Stimulated activated naive CD4-positive, alpha-beta T cell (primary cell): ENCODE measurements at regions not wholly inside any gene's neighbourhood (a gene's known extent, or its start where the extent isn't known, plus 50 kb on each side); places are given as distances from the start of the nearest gene placed in this dataset.

Experiments used
- DNase-seq, 6 experiments: peaks; one replicate each; lab custom pipeline; 2025; lab: John Stamatoyannopoulos, UW

- no peak for DNase-seq
Observed at GRCh38 chr20:11355345-11355744, 562.3 kb upstream of the BTBD3 start.

- DNase-seq = no peak
Observed at GRCh38 chr20:11356061-11356460, 561.6 kb upstream of the BTBD3 start.

GRCh38 chr20:11362450-11362849, 555.2 kb upstream of the BTBD3 start:
- DNase-seq = no peak

GRCh38 chr20:11364736-11365135, 553.0 kb upstream of the BTBD3 start:
- no peak for DNase-seq

GRCh38 chr20:11366660-11367059, 551.0 kb upstream of the BTBD3 start:
- no peak for DNase-seq

GRCh38 chr20:11368499-11368898, 549.2 kb upstream of the BTBD3 start:
- DNase-seq = no peak

GRCh38 chr20:11368965-11369711, 548.6 kb upstream of the BTBD3 start:
- DNase-seq = no peak

GRCh38 chr20:11371831-11372230, 545.9 kb upstream of the BTBD3 start:
- DNase-seq = no peak

GRCh38 chr20:11372876-11373790, 544.6 kb upstream of the BTBD3 start:
- DNase-seq = no peak

- no peak for DNase-seq
Observed at GRCh38 chr20:11375335-11375734, 542.4 kb upstream of the BTBD3 start.

- DNase-seq = no peak
Observed at GRCh38 chr20:11375966-11376365, 541.7 kb upstream of the BTBD3 start.

GRCh38 chr20:11376420-11376819, 541.3 kb upstream of the BTBD3 start:
- DNase-seq = no peak

GRCh38 chr20:11376998-11377397, 540.7 kb upstream of the BTBD3 start:
- no peak for DNase-seq

GRCh38 chr20:11377761-11378160, 539.9 kb upstream of the BTBD3 start:
- no peak for DNase-seq

GRCh38 chr20:11378252-11378651, 539.4 kb upstream of the BTBD3 start:
- no peak for DNase-seq

- no peak for DNase-seq
Observed at GRCh38 chr20:11379257-11380011, 538.3 kb upstream of the BTBD3 start.

- no peak for DNase-seq
Observed at GRCh38 chr20:11380283-11380682, 537.4 kb upstream of the BTBD3 start.

- no peak for DNase-seq
Observed at GRCh38 chr20:11387189-11387754, 530.4 kb upstream of the BTBD3 start.

GRCh38 chr20:11389186-11389585, 528.5 kb upstream of the BTBD3 start:
- DNase-seq = no peak

- DNase-seq = no peak
Observed at GRCh38 chr20:11391591-11391990, 526.1 kb upstream of the BTBD3 start.

GRCh38 chr20:11394145-11394833, 523.4 kb upstream of the BTBD3 start:
- DNase-seq = no peak

GRCh38 chr20:11395581-11395980, 522.1 kb upstream of the BTBD3 start:
- DNase-seq = no peak
